OCI-LY3 (cell line): ENCODE measurements at regions not wholly inside any gene's neighbourhood (a gene's known extent, or its start where the extent isn't known, plus 50 kb on each side); places are given as distances from the start of the nearest gene placed in this dataset.

ENCODE experiments used
- CTCF ChIP-seq: fragments of 200-600, 300-600 bp; sonication (generic); IDR thresholded peaks from 2 replicates; pipeline ENCODE4 v1.5.1; 2014; ENCODE audit warnings: antibody characterized with exemption, low read length, low read depth
- EZH2phosphoT487 ChIP-seq: fragments of 200-600 bp; shearing (Covaris generic); IDR thresholded peaks from 2 replicates; pipeline ENCODE4 v1.6.1; 2018; ENCODE audit warnings: antibody characterized with exemption, mixed run types, low read depth

- no peak for TF ChIP-seq CTCF
- TF ChIP-seq EZH2phosphoT487: no peak
These were observed 165.8 kb upstream of the EPB41L3 start for GRCh38 chr18:5709476-5710095.
